GM19395 (cell line): ENCODE measurements at regions not wholly inside any gene's neighbourhood (a gene's known extent, or its start where the extent isn't known, plus 50 kb on each side); places are given as distances from the start of the nearest gene placed in this dataset.
"Not testable (repeated sequence)": the region's sequence is repeated elsewhere in the genome, so short reads cannot be mapped to it uniquely, and the experiment has no call there.

Source experiments
- ATAC-seq: cut with Tn5 transposase; IDR thresholded peaks from one replicate; pipeline ENCODE4 v1.9.1; 2021; ENCODE audit warnings: mild to moderate bottlenecking, moderate library complexity; ENCODE audit not compliant: unreplicated experiment

DNA sequence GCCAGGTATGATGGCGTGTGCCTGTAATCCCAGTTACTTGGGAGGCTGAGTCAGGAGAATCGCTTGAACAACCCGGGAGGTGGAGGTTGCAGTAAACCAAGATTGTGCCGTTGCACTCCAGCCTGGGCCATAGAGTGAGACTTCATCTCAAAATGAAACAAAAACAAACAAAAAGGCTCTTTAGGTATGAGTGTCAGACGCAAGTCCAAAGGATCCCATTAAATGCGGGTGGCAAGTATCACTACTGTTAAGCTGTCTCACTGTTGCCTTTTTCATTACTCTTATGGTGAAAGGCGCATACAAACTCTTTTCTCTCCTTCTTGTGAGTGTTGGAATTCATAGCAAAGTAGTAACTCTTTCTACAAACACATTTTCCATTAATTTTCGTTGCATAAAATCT lies 688.5 kb upstream of the CHD1 start:
- no peak for ATAC-seq

DNA sequence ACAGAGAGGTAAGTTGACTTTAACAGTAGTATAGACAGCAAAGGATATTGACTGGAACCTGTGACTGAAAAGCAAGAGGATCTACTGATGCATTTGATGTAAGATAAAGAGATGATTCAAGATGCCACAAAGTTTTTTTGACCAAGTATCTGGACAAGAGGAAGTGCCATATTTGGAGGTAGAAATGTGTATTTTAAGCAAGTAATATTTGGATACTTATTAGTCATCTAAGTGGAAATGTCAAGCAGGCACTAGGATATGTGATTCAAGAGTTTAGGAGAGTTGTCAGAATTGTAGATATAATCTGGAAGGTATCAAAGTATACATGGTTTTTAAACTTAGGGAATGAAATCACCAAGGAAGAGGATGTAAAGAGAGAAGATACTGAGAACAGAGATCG lies 686.1 kb upstream of the CHD1 start:
- no peak for ATAC-seq

DNA sequence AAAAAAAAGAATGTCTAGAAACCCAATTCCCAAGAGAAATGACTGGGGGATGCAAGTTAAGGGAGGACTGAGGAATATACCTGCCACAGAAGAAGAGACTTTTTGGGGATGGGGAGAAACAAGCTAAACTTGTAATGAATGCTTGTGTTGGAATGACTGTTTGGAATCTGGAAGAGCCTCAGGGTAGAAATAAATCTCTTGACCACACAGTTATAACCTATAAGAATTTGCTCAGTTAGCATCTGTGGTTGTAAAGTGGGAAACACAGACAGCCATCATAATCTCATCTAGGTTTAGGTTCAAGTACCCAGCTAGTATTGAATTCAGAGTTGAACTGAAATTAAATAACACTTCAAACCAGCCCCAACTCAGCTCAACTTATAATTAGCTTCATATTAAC lies 678.3 kb upstream of the CHD1 start:
- ATAC-seq, result no peak

DNA sequence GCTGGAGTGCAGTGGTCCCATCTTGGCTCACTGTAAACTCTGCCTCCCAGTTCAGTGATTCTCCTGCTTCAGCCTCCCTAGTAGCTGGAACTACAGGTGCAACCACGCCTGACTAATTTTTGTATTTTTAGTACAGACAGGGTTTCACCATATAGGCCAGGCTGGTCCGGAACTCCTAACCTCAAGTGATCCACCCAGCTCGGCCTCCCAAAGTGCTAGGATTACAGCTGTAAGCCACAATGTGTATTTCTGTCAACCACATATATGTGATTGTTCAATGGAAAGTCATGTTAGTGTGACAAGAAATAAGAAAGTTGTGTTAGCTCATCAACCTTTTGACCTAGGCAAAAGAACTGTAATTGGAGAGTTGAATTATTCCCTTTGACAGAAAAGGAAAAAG lies 677.1 kb upstream of the CHD1 start:
- ATAC-seq, result no peak

DNA sequence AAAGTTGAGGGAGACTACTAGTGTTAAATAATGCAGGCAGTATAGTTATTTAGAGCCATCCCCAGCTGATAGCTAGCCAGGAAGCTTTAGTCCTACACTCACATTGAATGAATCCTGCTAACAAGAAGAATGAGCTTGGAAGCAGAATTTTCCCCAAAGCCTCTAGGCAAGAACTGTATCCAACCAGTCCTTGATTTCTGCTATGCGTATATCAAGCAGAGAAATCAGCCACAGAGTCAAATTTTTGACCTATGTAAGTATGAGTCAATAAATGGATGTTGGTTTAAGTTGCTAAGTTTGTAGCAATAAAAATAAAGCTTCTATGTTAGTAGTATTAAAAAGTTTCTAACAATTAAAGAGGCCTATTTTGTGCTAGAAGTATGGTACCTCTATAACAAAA lies 672.1 kb upstream of the CHD1 start:
- ATAC-seq, result no peak

DNA sequence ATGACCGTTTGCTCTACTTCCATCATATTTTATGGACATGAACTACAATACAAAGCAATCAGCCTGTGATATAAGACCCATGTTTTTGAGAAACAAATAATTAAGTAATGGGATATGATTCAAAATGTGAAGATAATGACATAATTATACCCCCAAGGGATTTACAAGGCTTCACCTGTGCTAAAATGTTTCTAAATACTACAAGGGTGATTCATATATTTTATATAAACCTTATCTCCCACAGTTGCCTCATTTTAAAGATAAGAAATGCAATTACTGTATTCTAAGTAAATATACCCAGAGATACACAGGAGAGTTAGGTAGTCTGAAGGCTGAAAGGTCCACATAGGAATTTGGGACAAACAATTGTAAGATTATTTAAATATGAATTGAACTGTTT lies 662.0 kb upstream of the CHD1 start:
- no peak for ATAC-seq

DNA sequence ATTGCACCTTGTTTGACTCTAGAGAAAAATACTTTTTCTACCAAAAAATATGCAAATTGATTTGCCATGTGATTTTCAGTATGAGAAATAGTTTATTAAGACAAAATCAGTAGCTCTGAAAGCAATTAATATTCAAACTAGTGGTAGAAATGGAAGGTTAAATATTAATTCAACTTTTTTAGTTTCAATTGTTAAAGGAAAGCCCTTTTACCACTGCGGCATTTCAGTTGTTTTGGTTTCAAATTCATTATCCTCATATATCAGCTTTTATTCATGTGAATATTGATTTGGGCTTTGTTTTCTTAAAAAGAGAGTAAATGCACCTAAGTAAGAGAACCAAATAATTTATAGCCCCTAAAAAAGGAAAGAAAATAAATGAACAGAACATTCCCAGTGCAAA lies 660.6 kb upstream of the CHD1 start:
- ATAC-seq, result no peak

DNA sequence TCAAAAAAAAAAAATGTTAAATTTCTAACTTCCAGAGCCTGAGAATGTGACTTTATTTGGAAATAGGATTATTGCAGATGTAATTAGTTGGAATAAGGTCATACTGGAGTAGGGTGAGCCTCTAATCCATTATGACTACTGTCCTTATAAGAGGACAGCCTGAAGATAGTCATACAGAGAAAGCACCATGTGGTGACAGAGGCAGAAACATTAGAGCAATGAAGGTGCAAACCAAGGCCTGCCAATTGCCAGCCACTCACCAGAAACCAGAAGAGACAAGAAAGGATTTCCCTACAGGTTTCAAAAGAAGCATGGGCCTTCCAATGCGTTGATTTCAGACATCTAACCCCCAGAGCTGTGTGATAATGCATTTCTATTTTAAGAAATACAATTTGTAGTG lies 659.2 kb upstream of the CHD1 start:
- peak; percentile 68 for ATAC-seq

DNA sequence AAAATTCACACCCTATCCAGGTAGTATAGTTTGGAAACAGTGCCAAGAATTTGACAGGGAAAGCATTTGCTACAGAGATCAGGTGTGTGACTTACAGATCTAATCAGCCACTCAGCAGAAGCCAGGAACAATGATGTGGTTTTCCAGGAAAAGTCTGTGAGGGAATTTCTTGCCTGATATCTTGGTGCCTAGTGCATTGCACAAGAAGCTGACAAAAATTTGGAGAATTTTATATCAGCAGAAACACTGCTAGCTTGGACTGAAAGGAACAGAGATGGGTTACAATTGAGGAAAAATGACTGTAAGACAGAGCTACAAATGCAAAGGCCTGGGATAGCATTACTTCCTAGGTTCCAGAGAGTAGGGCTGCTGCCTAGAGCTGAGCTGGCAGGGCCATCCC lies 658.1 kb upstream of the CHD1 start:
- ATAC-seq, result no peak

DNA sequence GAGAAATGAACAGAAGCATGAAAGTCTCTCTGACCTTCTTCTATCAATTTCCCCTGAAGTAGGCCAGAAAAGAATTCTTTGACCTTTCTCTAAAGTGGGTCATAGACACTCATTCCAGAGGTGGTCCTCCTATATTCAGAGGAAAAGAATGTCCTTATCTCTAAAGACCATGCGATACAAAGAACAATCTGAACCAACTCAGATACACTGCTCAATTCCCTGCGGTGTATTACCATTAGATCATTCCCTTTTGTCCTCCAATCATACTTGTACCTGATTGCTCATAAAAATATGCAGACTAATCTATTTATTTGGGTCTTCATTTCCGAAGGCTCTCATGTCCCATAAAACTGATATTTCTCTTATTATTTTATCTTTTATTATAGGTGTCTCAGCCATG lies 652.4 kb upstream of the CHD1 start:
- ATAC-seq, result not testable (repeated sequence)

DNA sequence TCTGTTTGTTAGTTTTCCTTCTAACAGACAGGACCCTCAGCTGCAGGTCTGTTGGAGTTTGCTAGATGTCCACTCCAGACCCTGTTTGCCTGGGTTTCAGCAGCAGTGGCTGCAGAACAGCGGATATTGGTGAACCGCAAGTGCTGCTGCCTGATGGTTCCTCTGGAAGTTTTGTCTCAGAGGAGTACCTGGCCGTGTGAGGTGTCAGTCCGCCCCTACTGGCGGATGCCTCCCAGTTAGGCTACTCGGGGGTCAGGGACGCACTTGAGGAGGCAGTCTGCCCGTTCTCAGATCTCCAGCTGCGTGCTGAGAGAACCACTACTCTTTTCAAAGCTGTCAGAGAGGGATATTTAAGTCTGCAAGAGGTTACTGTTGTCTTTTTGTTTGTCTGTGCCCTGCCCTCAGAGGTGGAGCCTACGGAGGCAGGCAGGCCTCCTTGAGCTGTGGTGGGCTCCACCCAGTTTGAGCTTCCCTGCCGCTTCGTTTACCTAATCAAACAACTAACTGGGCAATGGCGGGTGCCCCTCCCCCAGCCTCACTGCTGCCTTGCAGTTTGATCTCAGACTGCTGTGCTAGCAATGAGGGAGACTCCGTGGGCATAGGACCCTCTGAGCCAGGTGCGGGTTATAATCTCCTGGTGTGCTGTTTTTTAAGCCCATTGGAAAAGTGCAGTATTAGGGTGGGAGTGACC lies 634.3 kb upstream of the CHD1 start:
- ATAC-seq, result not testable (repeated sequence)

DNA sequence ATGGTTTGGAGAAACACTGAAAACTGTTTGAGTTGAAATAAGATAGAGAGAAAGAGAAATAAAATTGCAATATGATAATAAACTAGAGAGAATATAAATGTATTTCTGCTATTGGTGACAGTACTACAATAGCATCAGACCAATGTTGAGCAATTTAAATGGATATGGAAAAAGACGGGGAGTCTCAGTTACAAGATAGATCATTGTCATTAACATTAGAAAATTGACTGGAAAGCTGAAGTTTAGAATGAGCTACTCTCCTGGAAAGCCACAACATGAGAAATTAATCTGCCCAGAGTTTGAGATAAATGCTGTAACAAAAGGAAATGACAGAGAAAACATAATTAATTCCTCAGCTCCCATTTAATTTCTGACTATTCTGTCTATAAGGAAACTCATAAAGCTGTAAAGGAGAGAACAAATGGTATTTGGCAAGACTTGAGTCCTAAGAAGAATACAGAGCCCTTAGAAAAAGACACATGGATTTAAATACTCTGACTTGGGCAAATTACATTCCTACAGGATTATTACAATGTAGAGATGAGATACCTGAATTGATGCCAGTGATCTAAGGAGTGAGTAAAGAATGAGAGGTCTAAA lies 624.5 kb upstream of the CHD1 start:
- ATAC-seq, result no peak

DNA sequence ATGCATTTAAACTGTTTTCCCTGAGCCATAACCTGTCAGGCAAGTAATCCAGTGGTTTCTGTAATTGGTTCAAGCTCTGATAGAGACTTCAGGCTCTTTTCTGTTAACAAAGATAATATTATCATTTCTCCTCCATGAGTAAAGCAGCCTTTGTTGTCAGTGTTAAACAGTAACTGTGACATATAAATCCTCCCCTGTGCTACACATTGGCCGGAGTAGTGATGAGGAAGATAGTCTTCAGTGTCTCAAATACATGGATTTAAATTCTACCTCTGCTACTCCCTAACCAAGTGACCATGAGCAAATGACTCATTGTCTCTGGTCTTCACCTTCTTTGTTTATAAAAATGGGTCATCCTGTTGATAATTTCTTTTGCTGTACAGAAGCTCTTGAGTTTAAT lies 615.5 kb upstream of the CHD1 start:
- ATAC-seq, result no peak

DNA sequence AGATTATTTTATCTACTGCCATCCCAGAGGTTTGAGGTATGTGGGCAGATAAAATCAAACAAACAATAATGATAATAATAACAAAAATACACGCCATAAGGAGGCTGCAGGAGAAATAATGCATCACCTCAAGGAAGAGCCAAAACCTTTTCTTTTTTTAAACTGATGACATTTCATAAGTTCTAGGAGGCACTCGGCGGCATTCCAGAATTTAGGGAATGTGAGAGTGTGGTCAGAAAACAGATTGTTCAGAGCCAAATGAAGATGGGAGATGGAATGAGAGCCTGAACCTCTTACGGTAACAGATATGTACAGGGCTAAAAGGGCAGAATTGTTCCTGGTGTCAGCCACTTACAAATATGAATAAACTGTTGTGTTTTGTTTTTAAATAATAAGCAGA lies 615.0 kb upstream of the CHD1 start:
- ATAC-seq, result no peak

DNA sequence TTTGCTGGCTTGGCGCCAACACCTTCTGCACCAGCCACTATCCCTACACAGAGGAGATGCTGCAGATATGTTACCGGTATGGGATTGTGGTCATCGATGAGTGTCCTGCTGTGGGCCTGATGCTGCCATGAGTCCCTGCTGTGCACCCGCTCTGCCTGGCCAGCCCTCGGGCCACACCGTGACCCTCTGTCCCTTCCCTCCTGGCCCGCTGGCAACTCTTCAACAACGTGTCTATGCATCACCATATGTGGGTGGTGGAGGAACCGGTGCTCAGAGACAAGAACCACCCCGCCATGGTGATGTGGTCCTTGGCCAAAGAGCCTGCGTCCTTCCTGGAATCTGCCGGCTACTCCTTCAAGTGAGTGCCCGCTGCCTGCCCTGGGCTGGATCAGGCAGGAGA lies 605.4 kb upstream of the CHD1 start:
- not testable (repeated sequence) for ATAC-seq

DNA sequence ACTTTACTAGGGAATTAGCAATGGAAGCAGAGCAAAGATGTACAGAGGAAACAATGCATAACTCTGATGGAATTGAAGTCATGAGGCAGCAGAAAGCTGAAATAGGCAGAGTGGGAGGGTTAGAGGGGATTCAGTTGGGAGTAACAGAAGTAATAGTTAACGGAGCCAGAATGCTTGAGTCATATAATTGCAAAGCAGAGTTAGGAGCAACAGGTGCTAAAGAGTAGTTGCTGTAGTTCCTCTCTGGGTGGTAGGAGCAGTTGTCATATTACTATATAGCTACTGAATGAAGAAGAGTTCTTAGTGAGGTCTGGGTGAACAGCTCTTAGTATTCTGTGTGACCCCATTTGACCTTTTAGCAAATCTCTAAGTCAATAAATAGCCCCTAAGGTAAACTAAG lies 592.9 kb upstream of the CHD1 start:
- ATAC-seq, result not testable (repeated sequence)

DNA sequence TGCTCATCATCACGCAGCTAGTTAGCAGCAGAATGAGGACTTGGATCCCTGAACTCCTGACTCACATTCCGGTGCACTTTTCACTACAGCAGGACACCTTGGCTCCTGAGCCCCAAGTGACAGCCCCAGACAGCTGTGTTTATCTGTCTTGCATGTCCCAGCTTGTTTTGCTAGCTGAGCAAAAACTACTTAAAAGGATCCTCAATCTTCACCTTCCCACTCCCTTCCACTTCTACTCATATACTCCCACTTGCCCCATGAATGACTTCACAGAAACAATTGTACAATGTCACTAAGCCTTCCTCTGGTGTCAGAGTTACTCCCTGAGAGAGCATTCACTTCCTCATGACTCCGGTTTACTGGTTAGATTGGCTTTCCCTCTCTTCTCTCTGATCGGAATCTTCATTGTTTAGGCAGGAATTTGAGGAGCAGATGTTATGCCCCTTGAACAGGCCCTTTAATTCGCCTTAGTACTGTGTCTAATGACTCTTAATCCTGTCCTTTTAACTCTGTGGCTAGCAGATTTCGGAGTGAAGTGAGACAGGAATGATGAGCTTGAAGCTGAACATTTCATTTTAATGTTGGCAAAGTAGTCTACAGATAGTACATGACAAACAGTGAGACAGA lies 587.2 kb upstream of the CHD1 start:
- not testable (repeated sequence) for ATAC-seq

DNA sequence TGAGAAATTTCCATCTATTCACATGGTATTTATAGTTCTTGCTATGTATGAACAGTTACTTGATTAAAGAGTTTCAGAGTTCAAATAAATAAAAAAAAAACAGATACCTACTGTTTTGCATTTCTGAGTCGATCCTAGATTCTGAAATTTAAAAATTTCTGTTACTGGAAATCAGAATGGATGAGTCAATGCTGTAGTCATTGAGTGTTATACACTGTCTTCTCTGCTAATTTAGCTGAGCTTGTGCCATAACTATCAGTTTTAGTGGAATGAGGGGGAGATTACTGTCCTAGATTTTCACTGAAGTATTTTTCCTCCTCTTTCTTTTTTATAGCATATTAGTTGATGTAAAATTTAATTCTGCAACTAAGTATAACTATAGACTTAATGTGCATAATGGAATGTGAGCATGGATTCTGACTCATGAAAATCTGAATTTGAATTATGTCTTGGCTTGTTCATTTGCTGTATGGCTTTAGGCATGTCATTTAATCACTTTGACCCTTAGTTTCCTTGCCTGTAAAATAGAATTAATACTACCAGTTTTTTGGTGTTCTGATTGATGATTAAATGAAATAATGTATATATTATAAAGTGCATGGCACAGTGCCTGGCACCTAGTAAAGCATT lies 581.5 kb upstream of the CHD1 start:
- not testable (repeated sequence) for ATAC-seq

DNA sequence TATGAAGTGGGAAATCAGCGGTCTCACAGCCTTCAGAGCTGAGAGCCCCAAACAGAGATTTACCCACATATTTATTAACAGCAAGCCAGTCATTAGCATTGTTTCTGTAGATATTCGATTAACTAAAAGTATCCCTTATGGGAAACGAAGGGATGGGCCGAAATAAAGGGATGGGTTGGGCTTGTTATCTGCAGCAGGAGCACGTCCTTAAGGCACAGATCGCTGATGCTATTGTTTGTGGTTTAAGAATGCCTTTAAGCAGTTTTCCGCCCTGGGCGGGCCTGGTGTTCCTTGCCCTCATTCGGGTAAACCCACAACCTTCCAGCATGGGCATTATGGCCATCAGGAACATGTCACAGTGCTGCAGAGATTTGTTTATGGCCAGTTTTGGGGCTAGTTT lies 580.3 kb upstream of the CHD1 start:
- not testable (repeated sequence) for ATAC-seq

DNA sequence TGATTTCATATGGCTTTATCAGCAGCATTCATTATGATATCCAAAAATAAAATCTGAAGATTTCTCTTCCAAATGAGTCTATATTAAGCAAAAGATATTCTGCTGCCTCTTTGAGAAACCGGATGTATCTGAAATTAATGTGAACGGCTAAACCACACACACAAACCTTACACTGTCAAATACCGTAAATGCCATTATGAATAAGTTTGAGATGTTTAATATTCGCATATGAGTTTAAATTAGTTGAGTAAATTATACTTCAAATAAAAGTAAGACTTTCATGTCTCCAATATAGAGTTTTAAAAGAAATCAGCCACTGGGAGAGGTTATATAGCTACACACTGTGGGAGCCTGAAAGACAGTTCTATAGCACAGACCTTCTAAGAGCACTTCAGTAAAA lies 566.6 kb upstream of the CHD1 start:
- ATAC-seq, result not testable (repeated sequence)

DNA sequence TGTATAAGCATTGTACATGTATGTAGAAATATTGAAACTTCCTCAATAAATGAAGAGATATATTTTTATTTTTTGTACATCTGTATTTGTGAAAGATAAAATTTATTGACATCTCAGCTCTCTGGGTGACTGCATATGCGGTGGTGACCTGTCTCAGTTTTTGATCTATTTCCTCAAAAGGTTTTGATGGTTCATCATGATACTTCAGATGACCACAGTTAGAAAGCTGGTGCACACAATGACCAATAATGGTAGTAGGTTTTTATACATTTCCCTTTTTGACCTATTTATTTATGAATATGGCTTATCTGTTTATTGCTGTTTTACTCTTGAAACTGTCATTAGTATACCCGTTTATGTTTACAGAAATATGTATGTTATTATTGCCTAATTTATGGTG lies 549.6 kb upstream of the CHD1 start:
- ATAC-seq, result not testable (repeated sequence)

DNA sequence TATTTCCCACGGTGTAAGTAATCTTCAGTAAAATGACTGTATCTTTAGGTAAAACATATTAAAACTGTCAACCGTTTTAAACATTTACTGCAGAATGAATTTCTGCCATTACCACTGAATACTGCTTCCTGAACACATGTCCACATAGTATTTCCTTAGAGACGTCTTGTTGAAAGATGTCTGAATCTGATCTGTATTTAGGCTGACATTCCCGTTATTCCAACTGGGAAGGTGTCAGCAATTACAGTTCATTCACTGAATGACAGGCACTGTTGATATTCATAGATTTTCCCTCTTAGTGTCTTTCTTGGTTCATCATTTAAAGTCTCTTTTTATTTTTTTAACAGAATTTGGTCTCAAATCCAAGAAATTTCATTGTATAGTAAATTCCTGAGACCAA lies 544.5 kb upstream of the CHD1 start:
- not testable (repeated sequence) for ATAC-seq
